Natural killer cell (primary cell): ENCODE measurements at regions not wholly inside any gene's neighbourhood (a gene's known extent, or its start where the extent isn't known, plus 50 kb on each side); places are given as distances from the start of the nearest gene placed in this dataset.

Experiments used
- ATAC-seq, 3 donors: fragments of 150-1000 bp in 2 of 3; fragments of 200-7000 bp in 1 of 3; cut with Tn5 transposase; 1 replicate in 1 of 3; 2 replicates in 2 of 3; pipeline ENCODE4 v1.10.0; 2021; ENCODE audit warnings: mild to moderate bottlenecking in 2 of 3, moderate library complexity in 2 of 3
- DNase-seq, 2 donors: peaks; one replicate each; pipeline versions ENCODE4 v3.0.0 to v3.0.0-alpha.2; 2013 to 2021; ENCODE audit warnings: mixed read lengths in 1 of 2
- H3K27ac ChIP-seq: one replicate; pipeline ENCODE4 v1.5.1; 2013; ENCODE audit warnings: mild to moderate bottlenecking, low read length
- H3K27me3 ChIP-seq: one replicate; pipeline ENCODE4 v1.6.1; 2013; ENCODE audit warnings: low read length; ENCODE audit not compliant: control insufficient read depth, insufficient read depth
- H3K36me3 ChIP-seq: one replicate; pipeline ENCODE4 v1.6.1; 2013; ENCODE audit warnings: low read length; ENCODE audit not compliant: control insufficient read depth, insufficient read depth
- H3K4me1 ChIP-seq: one replicate; pipeline ENCODE4 v1.6.1; 2013; ENCODE audit warnings: low read length; ENCODE audit not compliant: control insufficient read depth, insufficient read depth
- H3K4me3 ChIP-seq: one replicate; pipeline ENCODE4 v1.5.1; 2013; ENCODE audit warnings: low read length
- H3K9me3 ChIP-seq: one replicate; pipeline ENCODE4 v1.6.1; 2013; ENCODE audit warnings: low read length; ENCODE audit not compliant: control insufficient read depth, insufficient read depth
- H3K27ac Mint-ChIP-seq, 2 donors: one replicate each; pipeline ENCODE4 v1.8.0; 2022; ENCODE audit warnings: mild to moderate bottlenecking in 2 of 2, mixed read lengths in 2 of 2, moderate library complexity in 1 of 2
- H3K27me3 Mint-ChIP-seq, 2 donors: one replicate each; pipeline ENCODE4 v1.8.0; 2022; ENCODE audit warnings: low read depth in 2 of 2, mixed read lengths in 2 of 2
- H3K36me3 Mint-ChIP-seq: one replicate; pipeline ENCODE4 v1.8.0; 2022; ENCODE audit warnings: mixed read lengths
- H3K4me1 Mint-ChIP-seq, 2 donors: one replicate each; pipeline ENCODE4 v1.8.0; 2022; ENCODE audit warnings: mixed read lengths in 2 of 2
- H3K4me3 Mint-ChIP-seq: one replicate; pipeline ENCODE4 v1.8.0; 2022; ENCODE audit warnings: mild to moderate bottlenecking, moderate library complexity, mixed read lengths
- H3K9me3 Mint-ChIP-seq, 2 donors: one replicate each; pipeline ENCODE4 v1.8.0; 2022; ENCODE audit warnings: mixed read lengths in 2 of 2
- CTCF ChIP-seq: fragments of 200-600 bp; IDR thresholded peaks from one replicate; pipeline ENCODE4 v1.8.0; 2022; ENCODE audit warnings: antibody characterized with exemption
- WGBS: methylation state at CpG from one replicate; pipeline ENCODE4 v1.1.7; 2013; ENCODE audit warnings: missing lambda C conversion rate; ENCODE audit not compliant: insufficient coverage; 5-methylcytosine and 5-hydroxymethylcytosine counted together
- intact Hi-C: fragments of 100-400 bp; cut with micrococcal nuclease; formaldehyde crosslinking; loops from one replicate; pipeline ENCODE4 v1.14.2; 2022

GRCh38 chr5:156149213-156149612 is 177.8 kb upstream of the SGCD start:
- Mint-ChIP-seq H3K4me3 (no peak overlapping the region), H3K27ac (no peak overlapping the region), H3K4me1 (no peaks in the 10 kb centered on the region), H3K9me3 (no peaks in the 10 kb centered on the region), H3K27me3 (peaks cover 0 to 5% of the 10 kb centered on the region in 2 donors), H3K36me3 (no peaks in the 10 kb centered on the region)
- Histone ChIP-seq H3K4me1 (no peaks in the 10 kb centered on the region), H3K36me3 (no peaks in the 10 kb centered on the region), H3K4me3 (no peak overlapping the region), H3K27me3 (no peaks in the 10 kb centered on the region), H3K9me3 (peaks cover 3% of the 10 kb centered on the region), H3K27ac (no peak overlapping the region)
- TF ChIP-seq CTCF, result no peak
- intact Hi-C loops, result no loop called here
- ATAC-seq (no peak), DNase-seq (no peak)

- Histone ChIP-seq H3K27ac (no peak overlapping the region), H3K4me3 (no peak overlapping the region), H3K9me3 (no peaks in the 10 kb centered on the region), H3K27me3 (no peaks in the 10 kb centered on the region), H3K36me3 (no peaks in the 10 kb centered on the region), H3K4me1 (no peaks in the 10 kb centered on the region)
- no peak for ATAC-seq
- no peak for DNase-seq
- Mint-ChIP-seq H3K36me3 (no peaks in the 10 kb centered on the region), H3K27me3 (peaks cover 0 to 5% of the 10 kb centered on the region in 2 donors), H3K4me3 (no peak overlapping the region), H3K4me1 (no peaks in the 10 kb centered on the region), H3K27ac (no peak overlapping the region), H3K9me3 (no peaks in the 10 kb centered on the region)
- no peak for TF ChIP-seq CTCF
- intact Hi-C loops, result no loop called here
- 60% methylated on average over 3 of the region's 3 CpGs for WGBS
Observed at GRCh38 chr5:156153602-156154001, 173.4 kb upstream of the SGCD start.

GRCh38 chr5:156154757-156155156 is 172.2 kb upstream of the SGCD start:
- DNase-seq (no peak), ATAC-seq (no peak)
- Mint-ChIP-seq H3K27ac (no peak overlapping the region), H3K4me3 (no peak overlapping the region), H3K9me3 (no peaks in the 10 kb centered on the region), H3K36me3 (no peaks in the 10 kb centered on the region), H3K27me3 (peaks cover 0 to 2% of the 10 kb centered on the region in 2 donors), H3K4me1 (no peaks in the 10 kb centered on the region)
- no peaks in the 10 kb centered on the region for H3K36me3 ChIP-seq
- H3K4me3 ChIP-seq, result no peak overlapping the region
- intact Hi-C loops, result no loop called here
- H3K27ac ChIP-seq, result no peak overlapping the region
- H3K27me3 ChIP-seq, result no peaks in the 10 kb centered on the region
- 96% methylated on average over 1 of the region's 1 CpG for WGBS
- no peak for TF ChIP-seq CTCF
- H3K4me1 ChIP-seq, result no peaks in the 10 kb centered on the region
- H3K9me3 ChIP-seq, result no peaks in the 10 kb centered on the region

- Mint-ChIP-seq H3K4me1 (no peaks in the 10 kb centered on the region), H3K27ac (no peak overlapping the region)
Observed at GRCh38 chr5:156155598-156155997, 171.4 kb upstream of the SGCD start.

More at GRCh38 chr5:156155598-156155997, 171.4 kb upstream of the SGCD start:
- no peak for TF ChIP-seq CTCF
- DNase-seq (no peak), ATAC-seq (no peak)
- Histone ChIP-seq H3K27me3 (no peaks in the 10 kb centered on the region), H3K36me3 (no peaks in the 10 kb centered on the region), H3K27ac (no peak overlapping the region), H3K4me1 (no peaks in the 10 kb centered on the region), H3K4me3 (no peak overlapping the region), H3K9me3 (no peaks in the 10 kb centered on the region)
- WGBS, result 84% methylated on average over 4 of the region's 4 CpGs
- no peak overlapping the region for H3K4me3 Mint-ChIP-seq
- H3K9me3 Mint-ChIP-seq, result no peaks in the 10 kb centered on the region
- intact Hi-C loops, result no loop called here
- peaks cover 0 to 2% of the 10 kb centered on the region in 2 donors for H3K27me3 Mint-ChIP-seq
- H3K36me3 Mint-ChIP-seq, result no peaks in the 10 kb centered on the region
